ENCODE measurements at regions not wholly inside any gene's neighbourhood (a gene's known extent, or its start where the extent isn't known, plus 50 kb on each side); places are given as distances from the start of the nearest gene placed in this dataset.

GRCh38 chr12:107349839-107350238, 256.5 kb upstream of the CRY1 start:
- Histone ChIP-seq H3K36me3 (ENCODE audit: insufficient read depth, low read length) (no peaks in the 10 kb centered on the region), H3K9me3 (ENCODE audit: insufficient read depth, low read depth, low read length) (peaks cover 6% of the 10 kb centered on the region), H3K27ac (ENCODE audit: low read depth, low read length) (no peak overlapping the region), H3K9ac (ENCODE audit: low read depth, low read length) (no peak overlapping the region), H3K4me3 (ENCODE audit: low read length) (no peak overlapping the region), H3K4me1 (ENCODE audit: insufficient read depth, low read length) (peaks cover 3% of the 10 kb centered on the region; the same call in 1 of the 2 replicates), H3K27me3 (ENCODE audit: insufficient read depth, low read length) (no peaks in the 10 kb centered on the region)
- WGBS, result 96% methylated on average over 2 of the region's 2 CpGs

- H3K36me3 ChIP-seq (ENCODE audit: insufficient read depth, low read length), result no peaks in the 10 kb centered on the region
- H3K27ac ChIP-seq (ENCODE audit: low read depth, low read length), result no peak overlapping the region
- WGBS, result 86% methylated on average over 3 of the region's 3 CpGs
- H3K4me3 ChIP-seq (ENCODE audit: low read length), result no peak overlapping the region
- H3K4me1 ChIP-seq (ENCODE audit: insufficient read depth, low read length), result peaks cover 3% of the 10 kb centered on the region; the same call in 1 of the 2 replicates
- H3K9ac ChIP-seq (ENCODE audit: low read depth, low read length), result no peak overlapping the region
- H3K27me3 ChIP-seq (ENCODE audit: insufficient read depth, low read length), result no peaks in the 10 kb centered on the region
- peaks cover 6% of the 10 kb centered on the region for H3K9me3 ChIP-seq (ENCODE audit: insufficient read depth, low read depth, low read length)
These were observed 257.8 kb upstream of the CRY1 start for GRCh38 chr12:107351109-107351508.

DNA sequence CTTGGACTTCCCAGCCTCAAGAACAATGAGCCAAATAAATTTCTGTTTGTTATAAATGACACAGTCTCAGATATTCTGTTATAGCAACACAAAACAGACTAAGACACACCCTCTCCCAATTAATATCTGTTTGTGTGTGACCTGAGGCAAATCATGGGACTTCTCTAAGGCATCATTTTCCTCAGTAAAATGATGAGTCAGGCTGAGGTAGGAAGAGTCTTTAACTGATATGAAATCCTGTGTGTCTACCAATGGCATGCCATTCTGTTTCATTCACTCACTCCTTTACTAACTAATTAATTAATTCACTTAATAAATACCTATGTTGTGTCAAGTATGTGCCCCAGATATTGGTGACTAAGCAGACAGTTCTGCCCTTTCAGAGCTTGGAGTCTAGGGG, 258.4 kb upstream of the CRY1 start:
- Histone ChIP-seq H3K4me1 (ENCODE audit: insufficient read depth, low read length) (peaks cover 3% of the 10 kb centered on the region; the same call in 1 of the 2 replicates), H3K9ac (ENCODE audit: low read depth, low read length) (no peak overlapping the region), H3K9me3 (ENCODE audit: insufficient read depth, low read depth, low read length) (peaks cover 6% of the 10 kb centered on the region), H3K27me3 (ENCODE audit: insufficient read depth, low read length) (no peaks in the 10 kb centered on the region), H3K4me3 (ENCODE audit: low read length) (no peak overlapping the region), H3K27ac (ENCODE audit: low read depth, low read length) (no peak overlapping the region), H3K36me3 (ENCODE audit: insufficient read depth, low read length) (no peaks in the 10 kb centered on the region)

- Histone ChIP-seq H3K27ac (ENCODE audit: low read depth, low read length) (no peak overlapping the region), H3K9me3 (ENCODE audit: insufficient read depth, low read depth, low read length) (peaks cover 6% of the 10 kb centered on the region), H3K4me3 (ENCODE audit: low read length) (no peak overlapping the region), H3K9ac (ENCODE audit: low read depth, low read length) (no peak overlapping the region), H3K4me1 (ENCODE audit: insufficient read depth, low read length) (peaks cover 3% of the 10 kb centered on the region; the same call in 1 of the 2 replicates), H3K27me3 (ENCODE audit: insufficient read depth, low read length) (no peaks in the 10 kb centered on the region), H3K36me3 (ENCODE audit: insufficient read depth, low read length) (no peaks in the 10 kb centered on the region)
- 87% methylated on average over 2 of the region's 2 CpGs for WGBS
These were observed 259.2 kb upstream of the CRY1 start for GRCh38 chr12:107352347-107353081.

GRCh38 chr12:107353312-107353711, 260.0 kb upstream of the CRY1 start:
- WGBS, result 97% methylated on average over 2 of the region's 2 CpGs
- Histone ChIP-seq H3K4me1 (ENCODE audit: insufficient read depth, low read length) (peaks cover 3% of the 10 kb centered on the region; the same call in 1 of the 2 replicates), H3K9me3 (ENCODE audit: insufficient read depth, low read depth, low read length) (peaks cover 6% of the 10 kb centered on the region), H3K4me3 (ENCODE audit: low read length) (no peak overlapping the region), H3K27ac (ENCODE audit: low read depth, low read length) (no peak overlapping the region), H3K9ac (ENCODE audit: low read depth, low read length) (no peak overlapping the region), H3K27me3 (ENCODE audit: insufficient read depth, low read length) (no peaks in the 10 kb centered on the region), H3K36me3 (ENCODE audit: insufficient read depth, low read length) (no peaks in the 10 kb centered on the region)

DNA sequence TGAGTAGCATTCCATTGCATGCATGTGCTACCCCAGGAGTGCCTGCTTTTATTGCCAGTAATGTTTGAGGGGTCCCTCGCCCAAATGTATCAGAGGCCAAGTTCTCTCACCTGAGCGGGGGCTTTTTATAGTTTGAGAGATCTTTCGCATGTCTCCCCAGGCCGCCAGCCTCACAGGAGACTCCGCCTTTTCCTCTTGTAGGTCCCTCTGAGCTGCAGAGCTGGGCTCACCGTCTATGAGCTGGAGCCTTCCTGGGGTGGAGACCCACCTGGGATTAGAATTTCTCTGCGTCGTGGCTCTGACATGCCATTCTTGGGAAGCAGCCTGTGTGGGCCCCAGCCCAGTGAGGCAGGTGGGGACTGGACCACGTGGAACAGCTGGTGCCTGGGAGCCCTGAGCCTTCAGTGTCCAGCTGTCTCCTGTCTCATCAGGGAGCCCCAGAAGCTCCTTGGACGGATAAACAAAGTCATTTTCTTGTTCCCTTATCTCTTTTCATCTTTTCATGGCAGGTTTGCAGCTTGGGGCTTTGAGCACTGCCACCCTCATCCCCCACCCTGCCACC, 261.7 kb upstream of the CRY1 start:
- Histone ChIP-seq H3K4me1 (ENCODE audit: insufficient read depth, low read length) (no peaks in the 10 kb centered on the region), H3K4me3 (ENCODE audit: low read length) (no peak overlapping the region), H3K27ac (ENCODE audit: low read depth, low read length) (no peak overlapping the region), H3K9ac (ENCODE audit: low read depth, low read length) (no peak overlapping the region), H3K36me3 (ENCODE audit: insufficient read depth, low read length) (no peaks in the 10 kb centered on the region), H3K9me3 (ENCODE audit: insufficient read depth, low read depth, low read length) (peaks cover 6% of the 10 kb centered on the region), H3K27me3 (ENCODE audit: insufficient read depth, low read length) (no peaks in the 10 kb centered on the region)
- WGBS, result 84% methylated on average over 10 of the region's 10 CpGs

DNA sequence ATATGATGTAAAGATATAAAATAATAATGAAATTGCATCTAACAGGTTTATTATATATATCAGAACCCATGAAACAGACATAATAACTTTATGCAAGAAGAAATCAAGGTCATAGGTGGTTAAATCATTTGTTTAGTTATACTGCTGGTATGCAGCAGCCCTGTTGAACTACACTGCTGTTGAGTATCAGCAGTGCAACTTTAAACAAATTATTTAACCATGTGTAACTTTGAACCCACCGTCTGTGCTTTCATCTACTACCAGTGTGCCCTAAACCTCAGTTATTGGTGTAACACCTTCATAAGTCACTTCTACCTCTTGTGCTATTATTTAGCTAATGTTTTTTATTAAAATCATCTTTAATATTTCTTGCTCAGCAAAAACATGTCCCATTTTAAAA, 262.3 kb upstream of the CRY1 start:
- 95% methylated on average over 1 of the region's 1 CpG for WGBS
- Histone ChIP-seq H3K27me3 (ENCODE audit: insufficient read depth, low read length) (no peaks in the 10 kb centered on the region), H3K9ac (ENCODE audit: low read depth, low read length) (no peak overlapping the region), H3K36me3 (ENCODE audit: insufficient read depth, low read length) (no peaks in the 10 kb centered on the region), H3K9me3 (ENCODE audit: insufficient read depth, low read depth, low read length) (peaks cover 6% of the 10 kb centered on the region), H3K27ac (ENCODE audit: low read depth, low read length) (no peak overlapping the region), H3K4me1 (ENCODE audit: insufficient read depth, low read length) (no peaks in the 10 kb centered on the region), H3K4me3 (ENCODE audit: low read length) (no peak overlapping the region)

DNA sequence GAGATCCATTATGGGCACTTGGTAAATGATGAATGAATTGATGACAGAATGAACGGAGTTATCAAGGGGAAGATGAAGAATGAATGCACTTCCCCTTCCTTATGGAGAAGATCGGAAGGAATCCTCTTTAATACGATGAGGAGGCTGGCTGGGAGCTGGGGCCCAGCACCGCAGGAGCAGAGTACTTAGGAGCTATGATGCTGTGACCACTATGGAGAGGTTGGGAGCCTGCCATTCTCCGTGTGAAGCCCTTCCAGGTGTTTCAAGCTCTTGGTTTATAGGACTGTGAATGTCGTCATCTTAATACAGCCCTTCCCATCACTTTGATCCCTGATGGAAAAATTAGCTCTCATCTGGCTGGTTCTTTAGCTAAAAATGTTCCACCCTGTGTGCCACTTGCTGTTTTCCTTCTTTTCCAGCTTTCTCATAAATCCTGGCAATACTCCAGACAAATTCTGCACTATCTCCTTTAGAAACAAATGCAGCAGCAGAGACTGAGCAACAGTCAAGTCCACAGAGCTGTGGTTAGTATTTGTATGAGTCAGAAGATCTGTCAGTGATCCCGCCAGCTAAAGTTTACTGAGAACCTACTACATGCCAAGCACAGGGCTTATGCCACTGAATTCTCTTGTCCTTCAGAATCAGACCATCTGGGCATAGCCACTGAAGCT, 263.1 kb upstream of the CRY1 start:
- Histone ChIP-seq H3K9me3 (ENCODE audit: insufficient read depth, low read depth, low read length) (peaks cover 6% of the 10 kb centered on the region), H3K27me3 (ENCODE audit: insufficient read depth, low read length) (no peaks in the 10 kb centered on the region), H3K36me3 (ENCODE audit: insufficient read depth, low read length) (no peaks in the 10 kb centered on the region), H3K9ac (ENCODE audit: low read depth, low read length) (no peak overlapping the region), H3K27ac (ENCODE audit: low read depth, low read length) (no peak overlapping the region), H3K4me3 (ENCODE audit: low read length) (no peak overlapping the region), H3K4me1 (ENCODE audit: insufficient read depth, low read length) (no peaks in the 10 kb centered on the region)
- 86% methylated on average over 7 of the region's 7 CpGs for WGBS

DNA sequence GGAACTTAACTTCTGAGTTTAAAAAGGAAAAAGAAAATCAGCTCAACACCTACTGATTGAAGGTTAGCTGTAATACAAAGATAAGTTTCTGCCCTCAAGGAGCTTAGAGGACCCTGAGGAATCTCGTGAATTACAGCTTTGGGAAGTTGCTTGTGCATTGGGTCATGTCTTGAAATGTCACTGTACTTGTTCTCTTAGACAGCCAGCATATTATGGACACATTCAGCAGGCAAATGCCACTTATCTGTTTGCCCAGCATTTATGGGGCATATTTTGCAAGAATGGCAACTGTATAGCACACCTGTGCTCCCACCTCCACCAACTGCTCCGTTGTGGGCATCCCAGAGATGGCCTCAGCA, 263.6 kb upstream of the CRY1 start:
- Histone ChIP-seq H3K27ac (ENCODE audit: low read depth, low read length) (no peak overlapping the region), H3K4me1 (ENCODE audit: insufficient read depth, low read length) (no peaks in the 10 kb centered on the region), H3K4me3 (ENCODE audit: low read length) (no peak overlapping the region), H3K27me3 (ENCODE audit: insufficient read depth, low read length) (no peaks in the 10 kb centered on the region), H3K36me3 (ENCODE audit: insufficient read depth, low read length) (no peaks in the 10 kb centered on the region), H3K9ac (ENCODE audit: low read depth, low read length) (no peak overlapping the region), H3K9me3 (ENCODE audit: insufficient read depth, low read depth, low read length) (peaks cover 6% of the 10 kb centered on the region)
- WGBS, result 85% methylated on average over 2 of the region's 2 CpGs

- Histone ChIP-seq H3K36me3 (ENCODE audit: insufficient read depth, low read length) (no peaks in the 10 kb centered on the region), H3K9me3 (ENCODE audit: insufficient read depth, low read depth, low read length) (no peaks in the 10 kb centered on the region), H3K27ac (ENCODE audit: low read depth, low read length) (no peak overlapping the region), H3K4me1 (ENCODE audit: insufficient read depth, low read length) (no peaks in the 10 kb centered on the region; the same call in 1 of the 2 replicates), H3K9ac (ENCODE audit: low read depth, low read length) (no peak overlapping the region), H3K27me3 (ENCODE audit: insufficient read depth, low read length) (no peaks in the 10 kb centered on the region), H3K4me3 (ENCODE audit: low read length) (no peak overlapping the region)
- WGBS, result 76% methylated on average over 4 of the region's 4 CpGs
These were observed 266.0 kb upstream of the CRY1 start for GRCh38 chr12:107359382-107359781.

DNA sequence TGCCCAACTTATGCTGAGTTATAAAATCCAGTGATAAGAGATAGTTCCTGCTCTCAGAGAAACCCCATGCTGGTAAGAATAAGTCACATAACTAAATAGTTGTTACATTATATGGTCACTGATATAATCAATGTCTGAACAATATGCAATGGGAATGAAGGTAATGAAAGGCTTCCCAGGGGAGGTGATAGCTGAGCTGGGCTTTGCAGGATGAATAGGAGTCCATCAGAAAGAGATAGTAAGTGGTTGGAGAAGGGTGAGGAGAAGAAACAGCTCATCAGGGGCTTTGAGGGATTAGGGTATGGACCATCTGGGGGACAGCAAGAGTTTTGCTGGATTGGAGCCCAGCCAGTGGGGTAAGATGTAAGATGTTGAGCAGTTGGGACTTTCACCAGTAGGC, 266.7 kb upstream of the CRY1 start:
- Histone ChIP-seq H3K4me3 (ENCODE audit: low read length) (no peak overlapping the region), H3K27ac (ENCODE audit: low read depth, low read length) (no peak overlapping the region), H3K9me3 (ENCODE audit: insufficient read depth, low read depth, low read length) (no peaks in the 10 kb centered on the region), H3K4me1 (ENCODE audit: insufficient read depth, low read length) (no peaks in the 10 kb centered on the region; the same call in 1 of the 2 replicates), H3K27me3 (ENCODE audit: insufficient read depth, low read length) (no peaks in the 10 kb centered on the region), H3K36me3 (ENCODE audit: insufficient read depth, low read length) (no peaks in the 10 kb centered on the region), H3K9ac (ENCODE audit: low read depth, low read length) (no peak overlapping the region)

All from HUES64 (cell line).